K562 (cell line): ENCODE measurements at regions not wholly inside any gene's neighbourhood (a gene's known extent, or its start where the extent isn't known, plus 50 kb on each side); places are given as distances from the start of the nearest gene placed in this dataset.
"Not testable (repeated sequence)": the region's sequence is repeated elsewhere in the genome, so short reads cannot be mapped to it uniquely, and the experiment has no call there.

Source experiments
- ATAC-seq: fragments of 200-7000 bp; cut with Tn5 transposase; 3 replicates; pipeline ENCODE4 v1.9.1; 2020; ENCODE audit warnings: moderate library complexity
- BruUV-seq: library from RNA; stranded (reverse); fragments of 400-500 nt; replicated peaks from 2 replicates; lab custom pipeline; 2021; lab: Mats Ljungman, UMichigan
- CTCF ChIA-PET: fragments of 300-600 bp; formaldehyde crosslinking; extraction: SDS; loops from one replicate; lab custom pipeline; 2021; ENCODE audit warnings: low intra/inter-chr PET ratio; lab: Yijun Ruan, JAX
- POLR2A ChIA-PET: fragments of 300-600, 350-650 bp; sonication (Branson Sonifier 250); formaldehyde crosslinking; extraction: SDS; loops from one replicate; lab custom pipeline; 2021; ENCODE audit warnings: antibody characterized with exemption, inconsistent platforms; lab: Yijun Ruan, JAX
- DNase-seq, 4 experiments: peaks; one replicate each; pipeline versions ENCODE4 v3.0.0 to v3.0.0-alpha.2; 2011 to 2018; ENCODE audit warnings: low spot score in 3 of 4, mixed read lengths in 3 of 4; ENCODE audit errors: extremely low read depth in 1 of 4
- FAIRE-seq: peaks from 2 replicates; lab custom pipeline; 2011; peaks lifted over from hg19 to GRCh38; lab: Jason Lieb, UNC
- H2AFZ ChIP-seq: 2 replicates; pipeline ENCODE4 v1.6.0; 2011; ENCODE audit warnings: low read depth, low read length, control low read depth, inconsistent platforms
- H3K27ac ChIP-seq: fragments of 200-600 bp; 3 replicates; pipeline ENCODE4 v1.8.0; 2011; ENCODE audit warnings: low read depth, mild to moderate bottlenecking, control low read depth, inconsistent platforms, low read length, moderate library complexity, mixed read lengths; ENCODE audit errors: extremely low read depth
- H3K27me3 ChIP-seq, 2 experiments: fragments of 300-600 bp in 1 of 2; 2 replicates in 1 of 2; 3 replicates in 1 of 2; pipeline versions ENCODE4 v1.6.0 to v1.8.0; 2011; ENCODE audit warnings: inconsistent platforms in 2 of 2, low read length in 2 of 2, mild to moderate bottlenecking in 1 of 2, mixed read lengths in 1 of 2, moderate library complexity in 1 of 2; ENCODE audit not compliant: control insufficient read depth in 2 of 2, insufficient read depth in 2 of 2
- H3K36me3 ChIP-seq: fragments of 300-600 bp; 3 replicates; pipeline ENCODE4 v1.8.0; 2011; ENCODE audit warnings: mild to moderate bottlenecking, low read length, inconsistent platforms; ENCODE audit not compliant: control insufficient read depth, insufficient read depth
- H3K4me1 ChIP-seq, 2 experiments: fragments of 200-600 bp in 1 of 2; replicated peaks in 1 of 2; 2 replicates in 1 of 2; 3 replicates in 1 of 2; pipeline versions ENCODE4 v1.5.1 to v1.8.0; 2011; ENCODE audit warnings: inconsistent platforms in 2 of 2, low read length in 2 of 2, mild to moderate bottlenecking in 1 of 2, mixed read lengths in 1 of 2, moderate library complexity in 1 of 2; ENCODE audit not compliant: control insufficient read depth in 2 of 2, insufficient read depth in 2 of 2
- H3K4me2 ChIP-seq: 2 replicates; pipeline ENCODE4 v1.6.1; 2011; ENCODE audit warnings: low read length, control low read depth, inconsistent platforms, mixed read lengths; ENCODE audit not compliant: insufficient read depth
- H3K4me3 ChIP-seq: fragments of 200-600 bp; sonication (generic), shearing (Covaris generic); 2 replicates; pipeline ENCODE4 v1.5.1; 2016; ENCODE audit warnings: control low read depth, inconsistent platforms
- H3K79me2 ChIP-seq: fragments of 200-600 bp; 3 replicates; pipeline ENCODE4 v1.8.0; 2011; ENCODE audit warnings: low read length, inconsistent platforms; ENCODE audit not compliant: control insufficient read depth, insufficient read depth
- H3K9ac ChIP-seq, 2 experiments: 2 replicates each; pipeline versions ENCODE4 v1.6.0 to v1.6.1; 2011; ENCODE audit warnings: low read depth in 2 of 2, low read length in 2 of 2, control low read depth in 1 of 2, inconsistent platforms in 1 of 2, mild to moderate bottlenecking in 1 of 2, mixed read lengths in 1 of 2; ENCODE audit not compliant: insufficient read depth in 1 of 2
- H3K9me1 ChIP-seq: one replicate; pipeline ENCODE4 v1.6.0; 2011; ENCODE audit warnings: inconsistent platforms, mild to moderate bottlenecking, low read length, moderate library complexity; ENCODE audit not compliant: control insufficient read depth, insufficient read depth
- H3K9me3 ChIP-seq: replicated peaks from 2 replicates; pipeline ENCODE4 v1.5.1; 2011; ENCODE audit warnings: low read depth, low read length, inconsistent platforms; ENCODE audit not compliant: control insufficient read depth, insufficient read depth
- H4K20me1 ChIP-seq: replicated peaks from 2 replicates; pipeline ENCODE4 v1.6.1; 2011; ENCODE audit warnings: low read length, inconsistent platforms, mixed read lengths; ENCODE audit not compliant: control insufficient read depth, insufficient read depth
- PKNOX1 ChIP-seq: fragments of 450-650 bp; IDR thresholded peaks from 2 replicates; pipeline ENCODE4 v1.6.1; 2016
- STAT6 ChIP-seq: sonication (generic); formaldehyde crosslinking; IDR thresholded peaks from 2 replicates; pipeline ENCODE4 v1.8.1; 2023; ENCODE audit warnings: mild to moderate bottlenecking, missing genetic modification reagents
- ZNF12 ChIP-seq: sonication (generic); formaldehyde crosslinking; IDR thresholded peaks from 2 replicates; pipeline ENCODE4 v1.4.0; 2020; ENCODE audit warnings: mild to moderate bottlenecking, missing genetic modification reagents
- ZNF134 ChIP-seq: fragments of 250-450 bp; sonication (Bioruptor Pico); conservative IDR thresholded peaks from 2 replicates; pipeline ENCODE4 v1.4.0; 2020
- ZNF431 ChIP-seq: sonication (generic); formaldehyde crosslinking; IDR thresholded peaks from 2 replicates; pipeline ENCODE4 v1.8.0; 2022; ENCODE audit warnings: mild to moderate bottlenecking, missing genetic modification reagents
- WGBS: fragments of 100-300 bp; shearing (Covaris generic); methylation state at CpG from one replicate; pipeline ENCODE4 v1.1.6; 2016; ENCODE audit warnings: low coverage, mixed read lengths; ENCODE audit not compliant: insufficient coverage; ENCODE audit errors: missing lambda C conversion rate; 5-methylcytosine and 5-hydroxymethylcytosine counted together
- in situ Hi-C: fragments of 300-500 bp; cut with MboI; formaldehyde crosslinking; loops from 4 replicates; pipeline ENCODE4 v1.15.0; 2018; ENCODE audit warnings: inconsistent platforms, mixed read lengths
- intact Hi-C: fragments of 100-400 bp; cut with micrococcal nuclease; formaldehyde crosslinking; loops from 2 replicates; pipeline ENCODE4 v1.14.2; 2022

- peaks cover 26 to 58% of the 10 kb centered on the region in 2 experiments for H3K27me3 ChIP-seq
- ATAC-seq, intact Hi-C loops, BruUV-seq, H3K9me3 ChIP-seq, DNase-seq, CTCF ChIA-PET, H4K20me1 ChIP-seq, H3K4me3 ChIP-seq, FAIRE-seq, H3K9me1 ChIP-seq, in situ Hi-C loops, H3K9ac ChIP-seq, H2AFZ ChIP-seq, H3K27ac ChIP-seq, H3K4me1 ChIP-seq, H3K79me2 ChIP-seq, POLR2A ChIA-PET, H3K4me2 ChIP-seq, H3K36me3 ChIP-seq: not testable (repeated sequence)
- peak; percentile 90 for TF ChIP-seq ZNF431
- WGBS = 7% methylated on average over 1 of the region's 2 CpGs
These were observed 90.2 kb upstream of the SLC45A1 start for GRCh38 chr1:8227674-8228073.

DNA sequence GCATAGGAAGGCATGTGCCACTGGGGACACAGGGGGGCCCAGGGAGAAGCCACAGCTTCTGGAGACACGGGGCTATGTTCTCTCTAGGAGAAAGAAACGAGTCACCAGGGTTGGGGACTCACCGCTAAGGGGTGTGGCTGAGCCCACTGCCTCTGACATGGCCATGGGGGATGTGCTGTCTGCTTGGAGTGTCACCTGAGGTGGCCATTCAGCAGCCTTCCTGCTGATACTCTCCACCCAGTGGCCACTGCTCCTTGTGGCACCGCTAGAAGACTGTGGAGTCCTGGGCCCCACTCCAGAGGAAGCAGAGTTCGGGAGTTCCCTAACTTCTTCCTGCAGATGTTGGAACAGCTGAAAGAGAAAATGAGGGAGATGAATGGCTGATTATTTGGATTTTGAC is 91.2 kb upstream of the SLC45A1 start:
- 5% methylated on average over 5 of the region's 5 CpGs for WGBS
- Histone ChIP-seq H2AFZ (no peak overlapping the region), H3K4me2 (no peak overlapping the region), H3K9me1 (no peaks in the 10 kb centered on the region), H3K79me2 (no peaks in the 10 kb centered on the region), H3K36me3 (no peaks in the 10 kb centered on the region), H3K4me1 (no peaks in the 10 kb centered on the region), H3K9ac (no peak overlapping the region), H3K4me3 (no peak overlapping the region), H3K27me3 (peaks cover 25 to 50% of the 10 kb centered on the region in 2 experiments), H3K27ac (no peak overlapping the region), H4K20me1 (no peaks in the 10 kb centered on the region), H3K9me3 (peaks cover 3% of the 10 kb centered on the region; the same call in 1 of the 2 replicates)
- intact Hi-C loops = no loop called here
- CTCF ChIA-PET = no interaction called here
- POLR2A ChIA-PET = no interaction called here
- no TSS peak for BruUV-seq
- ATAC-seq = no peak; the same call in 1 of the 3 replicates
- TF ChIP-seq ZNF134 = no peak
- peak; percentile 84 for TF ChIP-seq PKNOX1
- TF ChIP-seq ZNF12 (CRISPR knock-in tag) = no peak
- TF ChIP-seq STAT6 (CRISPR knock-in tag) = no peak
- DNase-seq = peak in 1 of 4 experiments; percentile 8
- no peak for FAIRE-seq
- in situ Hi-C loops = no loop called here

DNA sequence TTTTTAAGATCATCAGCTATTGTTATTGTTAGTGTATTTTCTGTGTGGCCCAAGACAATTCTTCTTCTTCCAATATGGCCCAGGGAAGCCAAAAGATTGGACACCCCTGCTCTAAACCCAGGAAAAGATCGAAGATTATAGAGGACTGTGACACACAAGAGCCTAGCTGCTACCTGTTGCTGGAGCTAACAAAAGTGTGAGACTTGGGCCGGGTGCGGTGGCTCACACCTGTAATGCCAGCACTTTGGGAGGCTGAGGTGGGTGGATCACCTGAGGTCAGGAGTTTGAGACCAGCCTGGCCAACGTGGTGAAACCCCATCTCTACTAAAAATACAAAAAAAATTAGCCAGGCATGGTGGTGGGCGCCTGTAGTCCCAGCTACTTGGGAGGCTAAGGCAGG is 91.9 kb upstream of the SLC45A1 start:
- H2AFZ ChIP-seq, H3K79me2 ChIP-seq, in situ Hi-C loops, FAIRE-seq, BruUV-seq, H3K27ac ChIP-seq, H3K36me3 ChIP-seq, H3K9me1 ChIP-seq, H3K4me1 ChIP-seq, H3K4me3 ChIP-seq, intact Hi-C loops, H4K20me1 ChIP-seq, CTCF ChIA-PET, H3K9ac ChIP-seq, DNase-seq, ATAC-seq, H3K9me3 ChIP-seq, H3K4me2 ChIP-seq: not testable (repeated sequence)
- WGBS = 6% methylated on average over 5 of the region's 5 CpGs
- H3K27me3 ChIP-seq = peaks cover 27 to 52% of the 10 kb centered on the region in 2 experiments
- POLR2A ChIA-PET = interaction anchor here (0.8 kb wide), 1 partner anchor 22 kb away, joined by 3 read pairs; no protein-coding TSS in a partner anchor
